ENCODE measurements at regions not wholly inside any gene's neighbourhood (a gene's known extent, or its start where the extent isn't known, plus 50 kb on each side); places are given as distances from the start of the nearest gene placed in this dataset.

DNA sequence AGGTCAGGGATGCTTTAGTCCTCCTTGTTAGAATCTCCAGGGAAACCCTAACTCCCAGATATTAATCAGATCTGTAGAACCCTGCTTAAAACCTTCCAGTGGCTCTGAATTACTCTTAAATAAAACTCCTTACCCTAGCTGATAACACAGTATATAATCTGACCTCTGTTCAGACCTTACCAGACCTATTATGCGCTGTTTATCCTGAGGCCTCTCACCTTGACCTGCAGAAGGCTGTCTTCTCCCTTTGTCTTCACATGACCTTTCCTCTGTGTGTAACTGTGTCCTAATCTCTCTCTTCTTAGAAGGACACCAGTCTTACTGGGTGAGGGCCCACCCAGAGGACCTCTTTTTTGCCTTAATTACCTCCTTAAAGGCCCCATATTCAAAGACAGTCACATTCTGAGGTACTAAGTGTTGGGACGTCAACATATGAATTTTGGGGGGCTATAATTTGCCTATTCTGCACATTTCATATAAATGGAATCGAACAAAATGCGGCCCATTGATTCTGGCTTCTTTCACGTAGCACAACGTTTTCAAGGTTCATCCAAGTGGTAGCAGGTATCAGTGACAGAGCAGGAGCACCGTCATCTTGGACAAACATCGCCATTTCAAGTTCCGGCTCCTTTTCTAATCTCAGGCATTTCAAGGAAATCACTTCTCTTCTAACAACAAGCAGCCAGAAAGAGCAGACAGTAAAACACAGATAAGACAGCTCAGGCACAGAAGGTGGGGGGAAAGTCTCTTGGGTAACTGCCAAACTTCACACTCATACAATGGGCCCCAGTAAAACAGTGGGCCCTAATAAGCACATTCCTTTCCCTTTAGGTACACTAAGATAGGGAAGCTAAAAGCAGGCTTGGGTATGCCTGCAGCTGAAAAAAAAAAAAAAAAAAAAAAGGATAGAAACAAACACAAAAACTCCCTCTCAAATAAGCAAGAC, 200.2 kb upstream of the NUDT4 start:
- no peak for DNase-seq (ENCODE audit: low spot score)

DNA sequence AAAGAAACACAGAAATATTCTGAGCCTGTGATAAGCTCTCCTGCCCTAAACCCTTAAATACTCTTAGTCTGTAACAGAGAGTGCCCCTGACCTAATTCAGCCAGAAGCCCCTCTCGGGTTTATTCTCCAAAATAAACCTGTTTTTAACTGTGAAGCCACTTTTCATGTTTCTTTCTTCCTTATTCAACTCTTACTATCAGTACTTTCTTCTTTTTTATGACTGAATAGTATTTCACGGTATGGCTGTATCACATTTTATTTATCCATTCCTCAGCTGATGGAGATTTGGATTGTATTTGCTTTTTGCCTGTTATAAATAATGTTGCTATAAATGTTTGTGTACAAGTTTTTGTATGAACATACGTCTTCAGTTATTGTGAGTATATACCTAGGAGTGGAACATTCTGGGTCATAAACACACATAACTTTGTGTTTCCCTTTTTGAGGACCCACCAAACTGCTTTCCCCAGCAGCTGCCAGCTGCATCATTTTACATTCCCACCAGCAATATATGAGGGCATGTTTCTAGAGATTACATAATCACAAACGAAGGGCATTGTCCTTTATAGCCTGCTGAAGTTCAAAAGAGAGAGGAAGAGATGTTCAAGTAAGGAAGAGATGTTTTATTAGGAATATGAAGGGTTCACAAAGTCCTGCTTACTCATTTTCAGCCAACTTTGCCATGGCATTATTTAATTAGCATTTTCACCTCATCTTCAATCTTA, 199.4 kb upstream of the NUDT4 start:
- DNase-seq (ENCODE audit: low spot score): no peak

DNA sequence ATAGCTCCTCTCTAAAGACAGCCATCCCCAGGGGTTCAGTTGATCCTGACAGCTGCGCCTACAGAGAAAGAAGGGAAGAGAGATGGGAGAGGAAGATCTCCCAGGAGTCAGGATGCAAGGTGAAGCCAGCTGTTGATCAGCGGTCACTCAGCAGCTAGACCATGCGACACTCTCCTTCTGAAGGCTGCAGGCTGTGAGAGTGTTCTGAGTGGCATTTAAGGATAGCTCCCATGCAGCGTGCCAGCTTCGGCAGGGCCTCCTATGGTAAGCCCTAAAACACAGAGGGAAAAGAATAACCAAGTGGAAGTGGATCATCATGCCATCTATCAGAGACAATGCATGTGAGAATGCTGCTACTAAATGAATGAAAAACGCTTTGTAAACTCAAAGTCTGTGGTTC, 197.9 kb upstream of the NUDT4 start:
- no peak for DNase-seq (ENCODE audit: low spot score)

DNA sequence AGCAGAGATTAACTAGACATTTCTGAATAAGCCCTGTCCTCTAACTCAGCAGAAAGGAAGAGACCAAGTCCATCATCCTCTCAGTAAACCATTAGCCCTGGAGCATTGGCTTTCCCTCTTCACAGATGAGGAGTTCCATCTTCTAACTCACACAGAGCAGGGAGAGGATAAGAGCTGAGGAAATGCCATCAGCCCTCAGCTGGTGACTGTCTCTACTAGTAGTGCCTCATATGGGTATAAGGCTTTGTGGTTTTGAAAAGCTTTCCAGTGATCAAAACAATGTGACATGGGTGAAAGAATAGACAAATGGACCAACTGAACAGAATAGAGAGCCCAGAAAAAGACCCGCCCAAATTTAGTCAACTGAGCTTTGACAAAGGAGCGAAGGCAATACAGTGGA, 197.2 kb upstream of the NUDT4 start:
- DNase-seq (ENCODE audit: low spot score): no peak

DNA sequence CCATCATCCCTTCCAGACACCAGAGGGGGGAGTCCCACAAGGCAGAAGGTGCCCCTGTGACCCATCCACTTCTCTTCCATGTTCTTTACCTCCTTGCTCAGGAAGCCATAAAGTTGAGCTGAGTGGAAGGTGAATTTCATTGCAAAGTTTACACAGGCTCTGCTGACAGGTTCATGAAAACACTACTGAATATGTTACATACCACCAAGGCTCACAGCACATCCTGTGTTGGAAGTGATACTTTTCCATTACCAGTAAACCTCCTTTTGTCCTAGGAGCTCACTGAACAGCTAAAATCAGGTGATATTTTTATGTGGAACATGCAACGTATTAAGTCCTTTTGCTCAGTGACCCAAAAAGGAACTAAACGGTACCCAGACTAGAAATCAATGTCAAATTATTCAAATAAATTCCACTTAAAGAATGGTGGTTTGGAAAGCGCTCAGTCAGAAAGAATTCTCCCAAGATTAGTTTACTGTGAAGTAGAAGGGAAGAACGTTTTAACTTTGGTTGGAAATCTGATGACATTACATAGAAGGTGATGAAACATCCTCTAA, 196.2 kb upstream of the NUDT4 start:
- DNase-seq (ENCODE audit: low spot score): no peak

DNA sequence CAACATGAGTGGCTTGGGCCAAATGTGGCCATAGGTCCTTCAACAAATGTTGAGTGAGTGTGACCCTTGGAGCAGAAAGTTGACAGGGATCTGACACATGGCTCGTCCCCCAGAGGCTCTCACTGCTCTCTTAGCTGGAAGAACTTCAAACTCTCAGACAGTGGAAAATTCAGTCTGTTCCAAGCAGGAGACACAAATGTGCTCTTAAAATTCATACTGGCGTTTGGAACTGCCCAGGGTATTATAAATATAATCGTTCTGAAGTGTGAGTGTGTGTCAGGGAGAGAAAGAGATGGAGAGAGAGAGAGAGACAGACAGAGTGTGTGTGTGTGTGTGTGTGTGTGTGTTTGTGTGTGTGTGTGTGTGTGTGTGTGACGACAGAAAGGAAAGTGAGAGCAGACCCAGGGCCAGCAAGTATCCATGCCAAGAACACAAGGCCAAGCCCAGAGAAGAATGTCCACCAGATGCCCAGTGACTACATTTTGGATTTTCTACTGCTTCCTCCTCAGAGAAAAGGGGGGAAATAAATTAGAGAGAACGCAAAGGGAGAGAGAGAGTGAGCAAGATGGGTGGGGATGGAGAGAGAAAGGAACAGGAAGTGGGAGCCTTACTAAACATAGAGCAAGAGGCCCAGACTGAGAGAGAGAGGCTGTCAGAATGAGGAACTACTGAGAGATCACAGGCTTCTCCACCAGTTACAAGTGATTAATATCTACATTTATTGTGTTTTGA, 193.6 kb upstream of the NUDT4 start:
- DNase-seq (ENCODE audit: low spot score): peak; percentile 83

DNA sequence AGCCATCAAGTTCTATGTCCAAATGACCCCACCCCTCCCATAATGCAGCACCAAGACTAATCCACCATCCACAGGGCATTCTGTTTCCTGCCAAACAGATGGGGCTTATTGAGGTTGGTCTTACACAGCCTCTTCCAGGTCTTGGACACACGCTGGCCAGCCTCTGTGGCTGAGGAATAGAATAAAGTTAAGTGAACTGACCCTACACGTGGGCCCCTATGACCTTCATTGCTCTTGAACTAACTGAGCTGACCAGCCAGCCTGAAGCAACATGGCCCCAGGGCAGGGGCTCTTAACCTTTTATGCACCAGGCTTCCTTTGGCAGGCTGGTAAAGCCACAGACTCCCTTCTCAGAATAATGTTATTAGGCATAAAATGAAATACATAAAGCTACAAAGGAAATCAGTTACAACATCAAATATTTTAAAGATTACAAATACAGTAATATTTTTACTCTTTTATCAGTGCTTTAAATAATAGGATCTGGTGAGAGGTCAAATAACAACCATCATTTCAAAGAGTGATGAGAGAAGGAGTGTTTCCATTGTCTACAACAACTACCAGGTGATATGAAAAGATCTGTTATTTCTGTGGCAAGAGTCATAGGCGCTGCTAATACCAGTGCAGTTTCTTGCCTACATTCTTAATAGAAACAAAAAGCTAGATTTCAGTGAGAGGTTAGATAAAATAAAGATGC, 192.9 kb upstream of the NUDT4 start:
- no peak for DNase-seq (ENCODE audit: low spot score)

DNA sequence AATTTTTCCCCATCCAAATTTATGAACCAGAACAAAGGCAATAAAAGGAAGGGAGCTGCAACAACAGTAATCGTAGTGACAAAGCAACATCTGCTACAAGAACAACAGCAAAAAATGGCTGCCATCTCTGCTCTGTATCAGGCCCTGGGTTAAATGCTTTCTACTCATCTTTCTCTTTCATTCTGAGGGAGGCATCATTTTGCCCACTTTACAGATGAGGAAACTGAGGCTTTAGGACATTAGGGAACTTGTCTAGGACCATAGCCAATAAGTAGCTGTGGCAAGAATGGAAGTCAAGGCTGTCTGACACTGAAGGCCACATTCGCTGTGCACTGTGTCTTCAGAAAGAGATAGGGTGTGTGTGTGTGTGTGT, 192.4 kb upstream of the NUDT4 start:
- no peak for DNase-seq (ENCODE audit: low spot score)

DNA sequence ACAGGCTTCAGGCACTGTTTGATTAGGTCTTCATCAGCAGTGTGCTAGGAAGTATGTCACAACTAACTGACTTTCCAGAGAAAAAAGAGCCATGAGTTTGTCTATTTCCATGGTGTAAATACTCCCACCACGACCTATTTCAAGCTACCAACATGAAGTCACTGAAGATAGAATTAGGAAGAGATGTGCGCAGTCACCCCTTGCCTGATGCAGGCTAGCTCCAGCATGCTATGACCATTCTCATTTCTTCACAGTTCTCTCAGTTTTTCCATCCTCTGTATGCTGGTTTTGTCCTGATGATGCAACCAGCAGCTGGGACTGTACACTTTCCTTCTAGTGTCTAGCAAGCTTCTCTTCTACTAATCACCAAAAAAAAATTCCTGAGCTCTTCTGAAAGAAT, 191.6 kb upstream of the NUDT4 start:
- DNase-seq (ENCODE audit: low spot score): no peak

DNA sequence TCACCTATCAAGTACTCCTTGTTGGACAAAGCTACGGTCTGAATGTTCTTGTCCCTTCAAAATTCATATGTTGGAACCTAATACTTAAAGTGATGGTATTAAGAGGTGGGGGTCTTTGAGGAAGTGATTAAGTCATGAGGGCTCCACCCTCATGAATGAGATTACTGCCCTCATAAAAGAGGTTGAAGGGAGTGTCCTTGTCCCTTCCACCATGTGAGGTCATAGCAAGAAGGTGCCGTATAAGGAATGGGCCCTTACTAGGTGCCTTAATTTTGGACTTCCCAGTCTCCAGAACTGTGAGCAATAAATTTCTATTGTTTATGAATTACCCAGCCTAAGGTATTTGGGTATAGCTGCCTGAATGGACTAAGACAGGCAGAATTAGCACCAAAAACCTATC, 191.1 kb upstream of the NUDT4 start:
- DNase-seq (ENCODE audit: low spot score): no peak

DNA sequence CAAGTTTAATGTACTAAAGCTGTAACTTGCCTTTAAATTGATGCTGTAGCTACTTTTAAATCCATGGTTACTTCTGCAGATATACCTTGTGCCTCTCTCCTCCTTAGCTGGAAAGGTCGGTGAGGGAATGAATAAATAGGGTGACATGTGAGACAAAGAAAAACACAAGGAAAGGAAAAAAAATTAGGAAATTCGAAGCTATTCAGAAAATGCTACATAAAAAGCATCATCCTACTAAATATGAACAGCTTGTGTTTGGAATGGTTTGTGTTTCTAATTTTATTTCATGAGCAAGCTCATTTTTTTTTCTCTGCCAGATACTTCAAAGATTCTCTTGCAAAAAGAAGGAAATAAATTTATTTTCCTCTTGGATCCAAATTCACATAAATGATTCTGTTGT, 186.3 kb upstream of the NUDT4 start:
- no peak for DNase-seq (ENCODE audit: low spot score)

DNA sequence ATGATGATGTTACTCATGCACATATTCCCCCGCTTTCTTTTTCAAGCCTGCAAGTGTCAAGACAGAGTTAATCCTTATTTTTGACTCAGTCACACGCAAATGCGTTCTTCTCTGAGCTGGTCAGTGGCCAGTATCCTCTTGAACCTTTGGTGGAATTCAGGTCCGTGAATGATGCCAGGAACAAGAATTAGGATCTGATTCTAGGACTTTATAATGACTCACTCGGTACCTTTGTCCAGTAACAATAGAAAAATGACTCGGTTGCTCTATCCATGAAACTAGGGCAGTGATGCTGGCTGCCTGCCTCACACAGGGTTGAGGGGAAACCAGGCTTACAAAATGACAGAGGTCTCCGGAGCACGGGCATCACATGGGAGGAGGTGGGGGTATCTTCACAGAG, 185.8 kb upstream of the NUDT4 start:
- no peak for DNase-seq (ENCODE audit: low spot score)

DNA sequence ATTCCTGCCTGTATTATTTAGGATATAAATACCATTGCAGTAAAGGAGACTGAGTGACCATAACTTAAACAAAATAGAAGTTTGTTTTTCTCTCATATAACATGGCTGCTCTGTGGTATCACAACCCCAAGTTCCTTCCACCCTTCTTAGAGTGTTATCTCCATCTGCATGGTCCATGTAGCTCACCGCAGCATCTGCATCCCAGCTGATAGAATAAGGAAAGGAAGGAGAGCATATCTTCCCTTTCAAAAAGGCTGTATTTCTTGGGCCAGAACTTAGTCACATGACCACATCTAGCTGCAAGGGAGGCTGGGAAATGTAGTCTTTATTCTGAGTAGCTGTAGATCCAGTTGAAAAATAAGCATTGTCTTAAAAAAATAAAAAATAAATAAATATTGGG, 184.8 kb upstream of the NUDT4 start:
- no peak for DNase-seq (ENCODE audit: low spot score)

DNA sequence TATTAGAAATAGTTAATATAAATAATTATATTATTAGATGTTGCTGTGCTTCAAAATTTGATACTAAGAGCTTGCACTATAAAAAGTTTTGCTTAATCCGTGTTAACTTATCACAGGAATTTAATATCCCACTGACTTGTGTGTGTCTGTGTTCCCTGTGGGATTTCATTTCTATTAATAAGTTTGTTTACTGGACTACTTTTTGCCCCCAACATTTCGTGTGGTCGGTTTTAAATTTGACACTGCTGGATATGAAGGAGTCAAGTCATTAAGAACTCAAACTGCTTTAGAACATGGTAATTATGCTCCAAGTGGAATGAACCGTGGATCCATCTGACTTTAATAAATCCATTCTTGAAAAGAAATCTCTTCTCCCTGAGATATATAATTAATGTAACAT, 182.2 kb upstream of the NUDT4 start:
- DNase-seq (ENCODE audit: low spot score): no peak

DNA sequence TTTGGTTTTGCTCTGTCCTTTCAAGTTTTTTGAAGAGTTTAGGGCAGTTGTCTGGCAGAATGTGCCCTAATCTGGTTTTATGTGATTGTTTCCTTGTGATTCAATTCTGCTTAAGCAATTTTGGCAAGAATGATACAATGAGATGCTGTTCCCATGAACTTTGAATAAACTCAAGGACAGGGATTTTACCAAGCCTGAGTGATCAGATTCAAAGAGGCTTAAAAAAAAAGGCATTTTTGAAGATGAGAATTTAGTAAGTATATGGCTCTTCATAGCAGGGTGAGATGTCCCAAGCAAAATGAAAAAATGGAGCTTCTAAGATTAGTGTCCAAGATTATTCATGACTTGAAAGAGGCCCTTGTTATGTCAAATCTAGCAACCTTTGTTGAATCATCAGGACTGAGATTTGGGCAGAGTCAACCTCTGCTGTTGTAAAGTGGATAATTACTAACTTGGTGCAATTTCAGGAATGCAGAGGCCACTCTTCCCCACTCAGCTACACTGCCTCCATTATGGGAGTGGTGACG, 180.6 kb upstream of the NUDT4 start:
- DNase-seq (ENCODE audit: low spot score): no peak

DNA sequence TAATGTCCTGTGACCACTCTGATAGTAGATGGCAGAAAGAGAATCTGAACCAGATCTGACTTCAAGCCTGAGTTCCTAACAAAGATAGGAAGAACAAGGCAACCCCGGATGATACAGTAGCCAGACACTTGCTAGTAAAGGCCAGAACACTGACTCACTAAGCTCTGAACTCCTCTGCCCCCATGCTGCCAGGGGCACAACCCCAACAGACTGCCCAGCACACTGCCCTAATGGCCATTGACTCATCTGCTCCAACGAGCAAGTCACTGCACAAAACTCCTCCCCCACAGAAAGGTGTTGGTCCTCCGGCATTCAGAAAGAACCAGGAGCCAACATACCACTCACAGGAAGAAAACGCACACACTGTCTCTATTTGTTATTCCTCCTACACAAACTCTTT, 179.6 kb upstream of the NUDT4 start:
- no peak for DNase-seq (ENCODE audit: low spot score)

DNA sequence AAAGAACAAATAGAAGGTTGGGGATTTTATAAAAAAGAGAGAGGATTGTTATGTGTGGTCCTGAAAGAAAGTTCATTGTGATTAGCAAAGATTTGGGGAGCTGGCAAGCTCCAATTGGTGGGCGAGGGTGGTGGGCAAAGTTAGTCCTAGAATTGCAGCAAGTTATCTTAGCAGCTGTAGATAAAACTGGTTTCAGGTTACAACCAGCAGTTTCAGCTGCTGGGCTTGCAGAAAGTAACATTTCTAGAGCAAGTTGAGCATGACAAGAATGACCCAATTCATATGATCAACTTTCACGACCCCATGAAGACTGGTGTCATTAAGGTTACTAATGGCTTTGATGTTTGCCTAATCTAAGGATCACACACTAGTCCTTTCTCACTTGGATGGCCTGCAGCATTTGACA, 177.9 kb upstream of the NUDT4 start:
- DNase-seq (ENCODE audit: low spot score): no peak

DNA sequence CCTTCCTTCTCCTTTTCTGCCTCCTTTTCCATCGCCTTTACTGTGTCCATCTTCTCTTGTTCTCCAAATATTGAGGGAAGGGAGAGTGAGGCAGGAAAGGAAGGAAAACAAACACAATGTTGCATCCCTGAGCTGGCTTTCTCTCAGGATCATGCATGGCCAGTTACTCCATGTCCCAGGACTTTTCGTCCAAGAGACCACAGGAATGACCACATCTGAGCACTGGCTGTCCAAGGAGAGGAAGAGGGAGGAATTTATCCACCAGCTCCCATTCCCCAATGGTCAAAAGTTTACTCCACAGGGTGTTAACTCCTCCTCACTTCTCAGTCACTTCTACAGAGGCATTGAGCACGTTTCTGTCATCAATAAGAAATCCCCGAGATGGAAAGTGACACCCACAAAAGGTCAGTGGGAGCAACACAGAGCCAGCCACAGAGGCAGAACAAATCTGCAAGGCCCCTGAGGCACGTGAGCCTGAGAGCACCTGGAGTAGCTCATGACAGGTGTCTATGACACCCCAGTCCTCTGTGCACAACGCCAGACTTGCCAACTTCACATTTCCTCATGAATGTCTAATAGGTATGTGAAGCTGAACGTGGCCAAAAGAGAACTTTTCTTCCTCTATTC, 177.3 kb upstream of the NUDT4 start:
- DNase-seq (ENCODE audit: low spot score): no peak

DNA sequence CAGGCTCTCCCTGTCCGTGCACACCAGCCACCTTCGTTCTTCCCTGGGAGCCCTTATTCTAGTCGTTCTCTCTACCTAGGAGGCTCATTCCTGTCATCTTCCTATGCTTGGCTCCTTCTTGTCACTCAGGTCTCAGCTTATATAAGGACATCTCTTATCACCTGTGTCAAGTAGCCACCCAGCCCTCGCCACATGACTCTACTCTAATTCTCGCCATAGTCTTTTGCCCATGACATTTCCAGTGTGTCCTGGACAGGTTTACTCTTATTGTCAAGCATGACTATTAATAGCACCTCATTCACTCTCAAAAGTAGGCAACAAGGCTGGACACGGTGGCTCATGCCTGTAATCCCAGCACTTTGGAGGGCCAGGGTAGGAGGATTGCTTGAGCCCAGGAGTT, 175.7 kb upstream of the NUDT4 start:
- no peak for DNase-seq (ENCODE audit: low spot score)

DNA sequence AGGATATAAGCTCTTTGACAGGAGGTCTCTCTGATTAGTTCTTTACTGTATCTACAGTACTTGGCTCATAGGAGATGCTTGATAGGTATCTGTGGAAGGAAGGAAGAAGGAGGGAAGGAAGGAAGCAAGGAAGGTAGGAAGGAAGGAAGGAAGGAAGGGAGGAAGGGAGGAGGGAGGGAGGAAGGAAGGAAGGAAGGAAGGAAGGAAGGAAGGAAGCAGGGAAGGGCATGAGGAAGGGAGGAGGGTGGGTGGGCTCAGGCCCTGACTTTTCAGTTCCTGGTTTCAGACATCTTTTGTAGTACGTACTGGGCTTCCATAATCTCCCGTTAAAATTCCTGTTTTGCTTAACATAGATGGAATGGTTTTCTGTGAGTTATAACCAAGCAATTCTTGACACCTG, 175.0 kb upstream of the NUDT4 start:
- no peak for DNase-seq (ENCODE audit: low spot score)

DNA sequence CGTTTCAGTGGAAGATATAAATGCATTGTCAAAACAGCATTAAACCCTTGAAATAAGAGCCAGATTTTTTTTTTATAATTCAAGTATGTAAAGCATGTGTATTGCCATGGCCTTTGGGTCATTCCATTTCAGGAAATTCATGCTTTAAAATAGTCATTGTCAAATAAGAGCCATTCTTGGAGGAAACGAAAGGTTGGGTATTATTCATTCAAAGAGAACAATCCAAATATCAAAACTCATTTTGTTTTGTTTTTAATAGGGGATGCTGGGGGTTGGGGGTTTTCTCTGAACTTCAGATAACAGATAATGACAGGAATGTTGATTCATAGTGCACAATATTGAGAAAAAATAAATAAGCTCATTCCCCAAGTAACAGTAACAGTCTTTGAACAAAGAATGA, 174.4 kb upstream of the NUDT4 start:
- DNase-seq (ENCODE audit: low spot score): no peak
